ENCODE measurements at regions not wholly inside any gene's neighbourhood (a gene's known extent, or its start where the extent isn't known, plus 50 kb on each side); places are given as distances from the start of the nearest gene placed in this dataset.
"Not testable (repeated sequence)": the region's sequence is repeated elsewhere in the genome, so short reads cannot be mapped to it uniquely, and the experiment has no call there.

DNA sequence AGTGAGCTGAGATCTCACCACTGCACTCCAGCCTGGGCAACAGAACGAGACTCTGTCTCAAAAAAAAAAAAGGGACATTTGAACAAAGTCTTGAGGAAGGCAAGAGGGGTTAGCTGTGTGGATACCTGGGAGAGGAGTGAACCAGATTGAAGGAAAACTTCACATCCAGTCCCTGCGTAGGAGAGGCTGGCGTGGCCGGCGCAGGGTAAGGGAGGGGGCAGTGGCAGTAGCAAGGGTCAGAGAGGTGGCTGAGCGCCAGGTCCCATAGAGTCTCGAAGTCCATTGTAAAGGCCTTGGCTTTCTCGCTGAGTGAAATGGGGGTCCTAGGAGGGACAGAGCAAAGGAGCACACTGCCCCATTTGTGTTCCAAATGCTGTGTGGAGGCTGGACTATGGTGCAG, 171.8 kb upstream of the WSCD1 start:
- DNase-seq (ENCODE audit: low read depth) = no peak

DNA sequence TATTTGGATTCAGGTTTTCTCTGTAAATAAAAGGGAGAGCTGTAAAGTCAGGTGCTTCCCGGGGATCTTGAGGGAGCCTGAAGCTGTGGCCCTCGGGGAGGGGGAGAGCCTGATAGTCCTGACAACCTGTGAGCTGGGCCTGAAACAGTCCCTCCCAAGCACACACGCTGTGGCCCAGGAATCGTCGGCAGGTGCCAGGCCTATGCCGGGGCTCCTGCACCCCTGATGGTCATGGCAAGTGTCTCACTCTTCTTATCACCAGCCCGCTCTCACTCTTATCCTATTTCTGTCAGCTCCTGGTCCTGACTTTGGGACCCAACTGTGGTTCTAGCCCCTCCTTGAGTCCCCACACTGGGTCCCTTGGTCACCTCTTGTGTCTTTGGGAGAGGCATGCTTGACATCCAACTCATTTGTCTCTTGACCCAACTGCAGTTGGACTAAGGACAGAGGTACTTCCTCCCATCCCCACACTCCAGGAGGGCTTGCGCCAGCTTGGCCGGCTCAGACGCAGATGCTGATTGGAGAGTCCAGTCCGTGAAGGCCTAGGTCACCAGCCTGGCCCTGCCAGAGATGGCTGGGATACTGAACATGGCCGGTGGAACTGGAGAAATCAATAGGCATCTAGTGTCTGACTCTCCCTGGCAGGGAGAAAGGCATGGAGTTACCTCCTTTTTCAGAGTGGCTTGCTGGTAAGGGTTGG, 170.5 kb upstream of the WSCD1 start:
- no peak for DNase-seq (ENCODE audit: low read depth)

DNA sequence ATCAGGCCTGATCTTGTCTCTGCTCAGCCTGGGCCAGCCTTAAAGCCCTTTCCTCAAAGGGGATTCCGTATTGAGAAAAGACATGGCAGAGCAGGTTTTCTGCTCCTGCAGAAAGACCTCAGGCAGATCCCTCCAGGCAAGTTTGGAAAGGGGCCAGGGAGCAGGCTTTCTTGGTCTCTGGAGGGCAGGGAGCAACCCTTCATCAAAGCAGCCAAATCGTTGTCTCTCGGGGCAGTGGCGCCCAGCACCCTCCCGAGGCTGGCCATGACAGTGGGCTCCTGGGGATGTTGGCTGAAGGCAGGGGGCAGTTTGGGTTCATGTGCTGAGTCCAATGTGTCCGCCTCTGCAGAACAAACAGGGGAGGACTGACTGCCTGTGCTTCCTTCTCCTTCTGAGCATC, 168.4 kb upstream of the WSCD1 start:
- no peak for DNase-seq (ENCODE audit: low read depth)

DNA sequence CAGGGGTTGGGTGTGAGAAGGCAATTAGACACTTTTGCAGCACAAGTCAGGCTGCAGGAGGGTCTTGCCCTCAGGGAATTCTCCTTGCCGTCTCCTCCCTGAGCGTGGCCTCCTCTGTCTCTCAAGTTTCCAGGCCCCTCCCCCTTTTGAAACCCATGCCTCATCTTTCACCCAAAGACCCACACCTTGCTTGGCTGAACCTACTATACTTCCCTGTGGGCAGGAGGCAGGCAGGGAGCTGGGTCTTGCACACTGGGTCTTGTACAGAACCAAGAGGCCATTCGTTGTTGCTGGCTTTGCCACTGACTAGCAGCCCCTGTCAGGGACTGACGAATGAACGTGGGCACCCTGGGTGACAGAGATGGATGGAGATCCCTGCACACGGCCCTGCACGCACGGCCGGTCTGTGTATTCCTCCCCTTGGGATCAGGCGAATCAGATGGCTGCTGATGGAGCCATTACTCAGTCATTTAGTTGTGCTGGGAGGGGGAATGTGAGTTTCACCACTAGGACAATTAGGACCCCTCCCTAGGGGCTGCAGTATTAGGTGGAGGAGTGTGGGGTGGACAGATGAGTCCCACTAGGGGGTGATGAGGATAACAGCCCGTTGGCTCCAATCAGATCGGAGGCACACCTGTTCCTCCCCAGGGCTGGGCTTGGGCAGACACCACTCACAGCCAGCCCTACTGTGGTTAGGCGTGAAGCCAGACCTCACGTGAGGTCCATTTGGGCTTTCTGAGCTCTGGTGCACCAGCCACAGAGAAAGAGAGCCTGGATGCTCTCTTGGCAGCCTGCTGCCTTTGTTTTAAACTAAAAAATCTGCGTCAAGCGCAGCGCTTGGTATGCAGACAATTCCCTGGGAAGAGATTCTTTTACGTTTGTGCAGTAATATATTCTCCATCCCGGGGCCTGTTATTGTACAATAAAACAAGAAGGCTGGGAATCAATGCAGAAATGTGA, 167.7 kb upstream of the WSCD1 start:
- no peak for DNase-seq (ENCODE audit: low read depth)

DNA sequence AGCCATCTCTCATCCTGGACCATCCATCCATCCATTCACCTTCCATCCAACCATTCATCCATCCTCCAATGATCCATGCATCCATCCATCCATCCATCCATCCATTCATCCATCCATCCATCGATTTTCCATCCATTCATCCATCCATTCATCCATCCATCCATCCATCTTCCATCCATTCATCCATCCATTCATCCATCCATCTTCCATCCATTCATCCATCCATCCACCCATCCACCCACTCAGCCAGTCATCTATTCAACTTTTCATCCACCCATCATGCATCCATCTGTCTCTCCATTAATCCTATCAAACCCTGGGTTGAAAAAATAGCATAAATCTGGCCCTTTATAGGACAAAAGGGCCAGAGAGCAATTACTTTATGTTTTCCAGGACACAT, 158.3 kb upstream of the WSCD1 start:
- DNase-seq (ENCODE audit: low read depth) = no peak

DNA sequence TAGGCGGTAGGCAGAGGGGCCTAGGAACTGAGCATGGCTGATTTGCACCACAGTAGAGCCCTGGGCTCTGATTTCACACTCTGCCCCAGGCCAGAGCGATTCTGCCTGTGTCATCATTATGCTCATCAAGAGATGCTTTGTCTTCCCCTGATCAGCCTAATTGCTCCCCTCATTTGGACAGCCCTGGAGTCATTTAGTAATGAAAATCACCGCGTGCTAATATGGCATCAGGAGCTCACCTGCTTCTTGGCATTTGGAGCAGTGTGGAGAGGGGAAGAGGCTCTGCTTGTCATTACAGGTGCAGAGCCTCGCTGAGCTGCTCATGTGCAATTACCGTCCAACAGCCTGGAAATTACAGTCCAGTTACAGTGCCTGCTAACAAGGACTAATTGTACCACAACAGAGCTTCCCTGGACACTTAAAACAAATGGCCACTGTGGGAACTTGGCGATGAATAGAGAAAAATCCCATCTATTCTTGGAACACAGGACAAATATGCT, 157.1 kb upstream of the WSCD1 start:
- no peak for DNase-seq (ENCODE audit: low read depth)

DNA sequence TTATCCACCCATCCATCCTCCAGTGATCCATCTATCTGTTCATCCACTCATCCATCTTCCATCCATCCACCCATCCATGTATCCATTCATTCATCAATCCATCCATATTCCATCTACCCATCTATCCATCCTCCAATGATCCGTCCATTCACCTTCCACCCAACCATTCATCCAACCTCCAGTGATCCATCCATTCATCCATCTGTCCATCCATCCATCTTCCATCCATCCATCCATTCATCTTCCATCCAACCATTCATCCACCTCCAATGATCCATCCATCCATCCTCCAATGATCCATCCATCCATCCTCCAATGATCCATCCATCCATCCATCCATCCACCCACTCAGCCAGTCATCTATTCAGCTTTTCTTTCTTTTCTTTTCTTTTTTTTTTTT, 156.5 kb upstream of the WSCD1 start:
- no peak for DNase-seq (ENCODE audit: low read depth)

DNA sequence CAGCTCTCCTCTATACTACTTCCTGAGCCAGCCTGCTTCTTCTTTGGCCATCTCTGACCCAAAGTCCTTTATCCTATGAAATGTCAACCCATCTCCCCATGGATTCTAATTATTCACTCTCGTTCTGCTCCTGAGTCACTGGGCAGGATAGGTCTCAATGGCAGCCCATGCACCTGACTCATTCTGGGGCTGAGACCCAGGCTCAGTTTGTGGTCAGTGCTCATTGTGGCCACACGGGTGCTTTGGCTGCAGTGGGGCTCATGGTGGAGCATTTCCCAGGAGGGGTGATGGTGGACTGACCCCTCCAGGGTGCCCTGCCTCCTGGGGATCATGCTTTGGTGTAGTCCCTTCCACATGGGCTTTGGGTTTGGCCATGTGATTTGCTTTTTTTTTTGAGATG, 154.8 kb upstream of the WSCD1 start:
- peak; percentile 51 for DNase-seq (ENCODE audit: low read depth)

DNA sequence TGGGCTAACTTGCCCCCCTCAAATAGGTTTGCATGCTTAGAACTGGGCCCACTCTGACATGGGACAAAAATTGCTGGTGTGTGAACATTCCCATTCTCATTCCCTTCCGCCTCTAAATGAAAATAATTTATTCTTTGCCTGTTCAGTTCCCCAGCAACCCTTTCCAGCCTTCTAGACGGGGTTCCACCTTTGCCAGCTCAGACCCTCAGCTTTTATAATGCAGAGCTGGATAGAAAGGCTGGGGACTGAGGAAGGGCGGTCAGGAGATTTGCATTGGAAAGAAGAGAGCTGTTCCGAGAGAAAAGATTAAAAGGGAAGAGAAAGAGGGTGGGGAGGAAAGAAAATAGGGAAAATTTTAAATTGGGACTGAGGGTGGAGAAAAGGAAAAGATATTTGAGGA, 151.1 kb upstream of the WSCD1 start:
- DNase-seq (ENCODE audit: low read depth) = no peak

DNA sequence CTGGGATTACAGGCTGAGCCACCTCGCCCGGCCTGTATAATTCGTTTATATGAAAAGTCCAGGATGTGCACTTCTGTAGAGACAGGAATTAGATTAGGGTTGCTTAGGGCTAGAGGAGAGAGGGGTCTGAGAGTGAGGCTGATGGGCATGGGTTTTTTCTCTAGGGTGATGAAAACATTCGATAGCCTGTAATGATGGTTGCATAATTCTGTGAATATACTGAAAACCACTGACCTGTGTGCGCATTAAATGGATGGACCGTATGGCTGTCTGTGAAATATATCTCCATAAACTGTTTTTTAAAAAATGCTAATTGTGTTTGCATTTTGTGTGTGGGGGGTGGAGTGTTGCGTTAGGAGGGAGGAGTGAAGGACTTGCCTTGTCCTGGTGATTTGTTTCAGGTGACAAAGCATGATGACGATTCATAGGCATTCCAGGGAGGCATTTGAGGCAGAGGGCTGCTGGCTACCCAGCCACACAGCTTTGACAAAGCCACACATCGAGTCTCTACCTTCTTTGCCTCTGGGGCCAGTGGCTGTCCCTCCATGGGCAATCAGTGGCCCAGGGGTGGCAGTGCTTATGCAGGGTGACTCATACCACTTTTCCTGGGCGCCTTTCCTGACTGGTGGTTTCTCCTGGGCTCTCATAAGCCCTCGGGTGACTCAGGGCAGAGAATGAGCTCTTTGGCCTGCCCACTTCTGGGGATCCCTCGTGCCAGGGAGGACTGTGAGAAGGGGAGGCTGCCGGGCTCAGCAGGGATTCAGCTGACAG, 148.5 kb upstream of the WSCD1 start:
- DNase-seq (ENCODE audit: low read depth) = peak; percentile 91

DNA sequence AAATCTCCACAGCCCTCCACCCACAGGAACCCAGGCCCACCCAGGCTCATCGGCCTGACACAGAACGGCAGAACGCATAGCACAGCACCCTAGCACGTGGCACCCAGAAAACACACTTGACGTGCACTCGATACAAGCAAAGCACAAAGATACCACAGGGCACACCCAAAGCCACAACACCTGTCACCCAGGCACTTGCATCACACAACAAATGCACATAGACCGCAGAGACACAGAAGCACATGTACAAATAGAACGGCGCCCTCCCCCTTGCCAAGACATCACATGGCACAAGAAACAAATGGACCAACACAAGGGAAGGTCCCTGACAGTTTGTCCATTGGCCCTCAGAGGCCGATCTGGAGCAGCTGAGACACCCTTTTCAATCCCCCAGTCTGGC, 147.7 kb upstream of the WSCD1 start:
- DNase-seq (ENCODE audit: low read depth) = no peak

DNA sequence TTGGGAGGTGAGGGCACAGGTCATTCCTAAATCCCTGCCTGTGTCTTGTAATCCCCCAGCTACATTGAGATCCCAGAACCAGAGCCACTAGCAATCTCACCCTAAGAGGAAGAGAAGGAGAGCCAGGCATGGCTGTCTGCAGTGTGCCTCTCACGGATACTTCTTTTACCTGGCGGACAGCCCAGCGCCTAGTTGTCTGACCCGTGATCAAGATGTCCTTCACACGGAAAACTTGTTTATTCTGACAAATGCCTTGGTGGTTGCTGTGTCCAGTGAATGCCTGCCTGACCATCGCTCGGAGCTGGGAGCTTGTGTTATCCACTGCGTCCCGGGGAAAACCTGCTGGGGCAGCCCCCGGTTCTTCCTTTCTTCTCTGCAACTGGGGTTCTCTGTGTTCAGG, 140.5 kb upstream of the WSCD1 start:
- DNase-seq (ENCODE audit: low read depth) = no peak

DNA sequence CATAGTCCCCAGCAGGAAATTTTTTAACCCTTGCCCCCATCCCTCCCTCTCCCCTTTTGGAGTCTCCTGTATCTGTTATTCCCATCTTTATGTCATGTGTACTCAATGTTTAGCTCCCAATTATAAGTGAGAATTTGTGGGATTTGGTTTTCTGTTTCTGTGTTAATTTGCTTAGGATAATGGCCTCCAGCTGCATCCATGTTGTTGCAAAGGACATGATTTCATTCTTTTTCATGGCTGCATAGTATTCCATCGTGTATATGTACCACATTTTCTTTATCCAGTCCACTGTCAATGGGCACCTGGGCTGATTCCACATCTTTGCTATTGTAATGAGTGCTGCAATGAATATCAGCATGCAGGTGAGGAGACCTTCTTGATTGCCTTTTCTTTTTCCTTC, 139.6 kb upstream of the WSCD1 start:
- not testable (repeated sequence) for DNase-seq (ENCODE audit: low read depth)

DNA sequence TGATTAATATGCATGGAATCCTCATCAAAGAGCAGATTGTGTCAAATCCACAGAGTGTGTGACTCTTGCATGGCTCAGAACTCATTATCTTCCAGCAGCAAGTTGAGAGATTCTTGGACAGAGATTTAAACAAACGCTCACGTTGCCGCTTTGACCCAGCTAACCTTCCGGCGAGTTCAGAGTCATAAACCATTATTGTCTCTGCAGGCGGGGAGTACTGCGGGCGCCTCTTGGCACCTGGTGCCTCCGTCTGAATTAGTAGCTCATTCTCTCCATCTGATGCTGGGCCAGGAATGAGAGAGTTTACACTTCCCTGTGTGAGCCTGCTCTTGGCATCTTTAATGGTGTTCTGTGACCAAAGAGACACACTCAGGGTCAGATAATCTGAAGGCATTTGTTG, 138.6 kb upstream of the WSCD1 start:
- DNase-seq (ENCODE audit: low read depth) = peak; percentile 66

DNA sequence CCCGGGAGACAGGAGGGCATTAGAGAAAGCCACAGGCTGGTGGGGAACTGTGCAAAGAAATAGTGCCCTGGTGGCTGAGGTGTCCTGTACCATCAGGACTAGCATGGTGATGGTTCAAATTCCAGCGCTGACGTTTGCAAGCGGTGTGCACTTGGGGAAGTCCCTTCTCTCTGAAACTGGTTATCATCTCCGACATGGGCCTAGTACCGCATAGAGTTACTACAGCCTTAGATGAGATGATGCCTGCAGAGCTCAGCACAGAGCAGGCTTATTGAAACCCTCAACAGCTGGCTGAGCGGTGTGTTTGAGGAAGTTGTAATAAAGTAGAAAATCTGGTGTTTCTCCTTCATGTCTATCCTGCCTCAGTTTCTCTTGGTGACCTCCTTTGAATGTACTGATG, 136.7 kb upstream of the WSCD1 start:
- DNase-seq (ENCODE audit: low read depth) = no peak

DNA sequence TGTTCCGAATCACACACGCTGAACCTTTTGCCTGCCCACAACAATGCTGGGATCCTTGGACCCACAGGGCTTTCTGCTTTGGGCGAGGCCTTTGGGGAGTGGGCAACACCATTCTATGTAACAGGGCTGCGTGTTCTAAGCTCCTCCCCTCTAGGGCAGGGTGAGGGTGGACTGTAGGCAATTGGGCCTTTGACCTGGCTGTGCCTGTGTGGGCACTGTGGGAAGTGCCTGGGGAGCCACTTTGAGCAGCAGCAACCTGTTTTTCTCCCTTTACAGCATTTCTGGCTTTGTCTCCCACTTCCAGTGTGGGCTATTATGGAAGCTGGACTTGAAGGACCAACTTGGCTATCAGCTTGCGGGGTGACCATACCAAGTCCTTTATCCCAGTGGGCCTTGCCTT, 128.9 kb upstream of the WSCD1 start:
- no peak for DNase-seq (ENCODE audit: low read depth)

DNA sequence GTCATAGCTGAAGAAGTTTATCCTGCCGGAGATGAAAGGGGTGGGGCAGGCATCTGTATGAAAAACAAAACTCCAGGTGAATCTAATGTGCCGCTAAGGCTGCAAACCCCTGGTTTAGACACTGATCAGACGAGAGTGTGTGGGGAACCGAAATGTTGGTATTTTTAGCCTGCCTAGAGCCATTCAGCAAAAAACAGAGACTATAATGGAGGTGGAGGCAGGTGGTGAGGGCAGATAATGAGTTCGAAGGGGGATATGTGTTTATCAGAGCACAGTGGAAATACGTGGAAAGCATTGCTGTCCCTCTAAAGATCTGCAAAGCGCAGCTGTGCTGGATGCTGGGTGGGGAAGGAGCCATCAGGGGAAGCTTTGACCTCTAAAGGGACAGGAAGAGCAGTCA, 127.5 kb upstream of the WSCD1 start:
- no peak for DNase-seq (ENCODE audit: low read depth)

DNA sequence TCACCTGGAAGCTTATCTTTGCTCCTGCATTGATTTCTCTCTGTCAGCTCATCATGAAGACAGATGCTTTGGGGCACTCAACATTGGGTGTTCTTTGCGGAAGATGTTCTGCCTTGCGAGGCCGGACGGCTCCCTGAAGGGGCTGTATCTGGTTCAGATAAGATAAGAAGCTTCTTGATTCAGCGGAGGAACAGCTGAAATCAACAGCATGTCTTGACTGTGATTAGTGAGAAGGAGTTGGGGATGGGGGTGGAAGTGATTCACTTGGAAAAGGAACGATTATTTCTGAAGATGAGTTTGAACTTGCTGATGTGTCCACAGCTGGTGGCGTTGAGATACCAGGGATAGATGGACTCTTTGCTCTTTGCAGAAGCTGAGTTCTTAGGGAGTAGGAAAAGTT, 126.9 kb upstream of the WSCD1 start:
- no peak for DNase-seq (ENCODE audit: low read depth)

DNA sequence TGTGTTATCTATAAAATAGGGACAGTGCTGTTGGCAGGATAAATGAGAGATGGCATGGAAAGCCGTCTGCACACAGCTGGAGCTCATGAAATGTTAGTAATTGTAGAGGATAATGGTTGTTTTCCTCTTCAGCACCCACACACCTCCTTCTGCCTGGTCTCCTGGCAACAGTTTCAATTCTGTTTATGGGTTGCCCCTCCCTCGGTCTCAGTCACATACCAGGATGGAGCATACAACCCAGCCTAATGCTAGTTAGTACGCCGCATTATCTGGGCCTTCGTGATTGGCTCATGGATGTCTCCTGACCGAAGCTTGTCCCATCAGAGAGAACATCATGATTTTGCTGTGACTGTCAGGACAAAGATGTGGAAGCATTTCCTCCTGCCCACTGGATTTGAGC, 126.2 kb upstream of the WSCD1 start:
- DNase-seq (ENCODE audit: low read depth) = peak; percentile 31

DNA sequence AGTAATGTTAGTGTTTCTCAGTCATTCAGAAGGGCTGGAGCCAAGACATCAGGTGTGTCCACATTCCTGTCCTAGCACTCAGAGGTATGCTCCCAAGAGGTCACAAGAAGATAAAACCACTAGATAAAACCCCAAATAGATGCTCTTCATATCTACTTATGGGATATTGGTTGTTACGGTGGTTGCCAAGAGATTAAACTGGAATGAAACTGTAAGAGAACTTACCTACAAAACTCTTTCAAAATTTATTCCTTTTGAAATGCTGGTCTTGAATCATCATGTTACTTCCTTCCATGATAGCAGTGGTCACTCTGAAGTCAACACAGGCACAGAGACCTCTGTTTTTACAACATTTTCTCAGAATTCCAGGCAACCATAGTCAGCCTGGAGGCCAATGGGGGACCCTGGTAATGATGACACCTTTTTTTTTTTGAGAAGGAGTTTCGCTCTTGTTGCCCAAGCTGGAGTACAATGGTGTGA, 122.4 kb upstream of the WSCD1 start:
- no peak for DNase-seq (ENCODE audit: low read depth)

DNA sequence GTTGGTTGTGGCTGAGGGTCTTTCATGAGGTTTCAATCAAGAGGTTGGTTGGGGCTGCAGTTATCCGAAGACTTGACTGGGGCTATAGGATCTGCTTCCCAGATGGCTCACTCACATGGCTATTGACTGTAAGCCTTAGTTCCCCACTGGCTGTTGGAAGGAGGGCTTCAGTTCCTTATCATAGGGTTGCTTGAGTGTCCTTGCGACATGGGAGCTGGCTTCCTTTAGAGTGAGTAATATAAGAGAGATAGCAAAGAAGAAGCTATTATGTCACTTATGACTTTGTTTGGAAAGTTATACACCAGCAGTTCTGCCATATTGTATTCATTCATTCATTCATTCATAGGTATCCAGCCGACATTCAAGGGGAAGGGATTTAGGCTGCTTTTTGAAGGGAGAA, 121.4 kb upstream of the WSCD1 start:
- DNase-seq (ENCODE audit: low read depth) = no peak

DNA sequence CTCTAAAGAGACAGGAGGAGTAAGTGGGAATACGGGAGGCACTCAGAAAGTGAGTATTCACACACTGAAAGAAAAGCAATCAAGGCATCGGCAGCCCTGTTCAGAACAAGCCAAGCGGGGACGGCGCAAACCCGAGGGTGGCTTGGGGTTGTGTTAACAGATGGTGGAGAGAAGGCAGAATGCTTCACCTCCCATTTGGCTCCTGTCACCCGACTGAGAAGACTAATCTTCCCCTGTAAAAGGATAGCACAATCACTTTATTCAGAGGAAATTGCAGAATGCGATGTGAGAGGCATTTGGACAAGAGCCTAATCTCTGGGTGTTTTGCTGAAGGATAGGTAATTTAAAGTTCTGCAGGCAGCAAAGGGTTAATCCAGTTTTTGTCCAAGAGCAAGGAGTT, 119.3 kb upstream of the WSCD1 start:
- no peak for DNase-seq (ENCODE audit: low read depth)
